Esophagus muscularis mucosa (tissue), 4 donors: ENCODE measurements at regions not wholly inside any gene's neighbourhood (a gene's known extent, or its start where the extent isn't known, plus 50 kb on each side); places are given as distances from the start of the nearest gene placed in this dataset.

Experiments used
- DNase-seq: peaks from one replicate; pipeline ENCODE4 v3.0.0-alpha.2; 2017; ENCODE audit errors: extremely low spot score
- H3K27ac ChIP-seq, 4 donors: fragments of 200-600 bp; sonication (generic); replicated peaks in 1 of 4; 1 replicate in 3 of 4; 2 replicates in 1 of 4; pipeline ENCODE4 v1.5.1; 2016 to 2019; ENCODE audit warnings: mild to moderate bottlenecking in 1 of 4
- H3K27me3 ChIP-seq, 4 donors: fragments of 200-600 bp; sonication (generic); one replicate each; pipeline versions ENCODE4 v1.5.1 to v1.6.0; 2016 to 2019
- H3K36me3 ChIP-seq, 4 donors: fragments of 200-600 bp; sonication (generic); one replicate each; pipeline ENCODE4 v1.5.1; 2016 to 2019
- H3K4me1 ChIP-seq, 4 donors: fragments of 200-600 bp; sonication (generic); one replicate each; pipeline ENCODE4 v1.5.1; 2016 to 2019
- H3K4me3 ChIP-seq, 4 donors: fragments of 200-600 bp; sonication (generic); 1 replicate in 2 of 4; 2 replicates in 2 of 4; pipeline ENCODE4 v1.5.1; 2016 to 2019; ENCODE audit warnings: mild to moderate bottlenecking in 4 of 4, moderate library complexity in 1 of 4
- H3K9me3 ChIP-seq, 4 donors: fragments of 200-600 bp; sonication (generic); 1 replicate in 3 of 4; 2 replicates in 1 of 4; pipeline ENCODE4 v1.5.1; 2016 to 2019
- CTCF ChIP-seq, 3 experiments: fragments of 200-600 bp in 2 of 3; fragments of 450-650 bp in 1 of 3; sonication (generic) in 2 of 3; IDR thresholded peaks; one replicate each; pipeline ENCODE4 v1.5.1; 2017 to 2019; ENCODE audit warnings: antibody characterized with exemption in 3 of 3, mild to moderate bottlenecking in 2 of 3, moderate library complexity in 1 of 3
- EP300 ChIP-seq: sonication (generic); formaldehyde crosslinking; IDR thresholded peaks from one replicate; pipeline ENCODE4 v1.6.1; 2017; ENCODE audit warnings: antibody characterized with exemption
- POLR2A ChIP-seq: fragments of 450-650 bp; IDR thresholded peaks from one replicate; pipeline ENCODE4 v1.6.1; 2017; ENCODE audit warnings: antibody characterized with exemption, moderate library complexity, mild to moderate bottlenecking, low read depth
- POLR2AphosphoS5 ChIP-seq, 2 donors: sonication (generic); formaldehyde crosslinking; IDR thresholded peaks; one replicate each; pipeline ENCODE4 v1.6.1; 2017; ENCODE audit warnings: antibody characterized with exemption in 2 of 2
- WGBS: methylation state at CpG from one replicate; pipeline ENCODE4 v1.1.5; 2018; 5-methylcytosine and 5-hydroxymethylcytosine counted together
- intact Hi-C: fragments of 100-400 bp; cut with DNase I; formaldehyde crosslinking; loops from one replicate; pipeline ENCODE4 v1.15.1; 2023

DNA sequence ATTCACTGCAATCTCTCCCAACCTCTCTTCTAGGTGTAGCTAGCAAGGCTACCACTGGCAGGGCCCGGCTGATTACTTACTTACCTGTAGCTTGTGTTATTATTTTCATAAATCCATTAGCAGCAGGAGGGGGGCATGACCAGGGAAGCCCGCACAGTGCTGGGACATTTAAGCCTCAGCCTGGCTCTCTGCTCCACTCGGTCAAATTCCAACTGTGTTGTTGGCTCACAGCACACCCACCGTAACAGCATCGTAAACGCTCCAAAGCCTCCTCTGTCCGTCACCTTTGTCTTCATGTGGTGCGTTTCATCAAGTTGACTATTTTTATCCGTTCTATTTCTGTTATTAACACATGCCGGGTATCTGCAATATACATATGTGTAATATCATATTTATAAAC lies 264.7 kb downstream of the NSG2 start:
- intact Hi-C loops: loop anchor here (10.0 kb wide), 2 partner anchors 265 to 335 kb away; partner anchors contain the start of gene NSG2
- H3K36me3 ChIP-seq: no peaks in the 10 kb centered on the region
- peaks cover 0 to 56% (median 0%) of the 10 kb centered on the region in 4 donors for H3K27me3 ChIP-seq
- no peak overlapping the region for H3K4me3 ChIP-seq
- no peak for DNase-seq
- TF ChIP-seq CTCF (IDR thresholded peaks at IDR 0.05) (no peak), POLR2AphosphoS5 (IDR thresholded peaks at IDR 0.05) (no peak), EP300 (no peak), POLR2A (no peak)
- 86% methylated on average over 10 of the region's 10 CpGs for WGBS
- H3K27ac ChIP-seq: no peak overlapping the region
- peaks cover 5 to 12% (median 11%) of the 10 kb centered on the region in 4 donors for H3K4me1 ChIP-seq
- H3K9me3 ChIP-seq: no peaks in the 10 kb centered on the region

- no peaks in the 10 kb centered on the region for H3K36me3 ChIP-seq
- H3K4me3 ChIP-seq: no peak overlapping the region
- H3K27me3 ChIP-seq: peaks cover 0 to 57% (median 0%) of the 10 kb centered on the region in 4 donors
- no peaks in the 10 kb centered on the region for H3K9me3 ChIP-seq
- no peak overlapping the region for H3K27ac ChIP-seq
- DNase-seq: no peak
- peaks cover 5 to 12% (median 11%) of the 10 kb centered on the region in 4 donors for H3K4me1 ChIP-seq
- intact Hi-C loops: loop anchor here (10.0 kb wide), 2 partner anchors 266 to 336 kb away; partner anchors contain the start of gene NSG2
- 79% methylated on average over 4 of the region's 4 CpGs for WGBS
- TF ChIP-seq EP300 (no peak), POLR2A (no peak)
Measured at GRCh38 chr5:174310706-174311105, 265.2 kb downstream of the NSG2 start.

DNA sequence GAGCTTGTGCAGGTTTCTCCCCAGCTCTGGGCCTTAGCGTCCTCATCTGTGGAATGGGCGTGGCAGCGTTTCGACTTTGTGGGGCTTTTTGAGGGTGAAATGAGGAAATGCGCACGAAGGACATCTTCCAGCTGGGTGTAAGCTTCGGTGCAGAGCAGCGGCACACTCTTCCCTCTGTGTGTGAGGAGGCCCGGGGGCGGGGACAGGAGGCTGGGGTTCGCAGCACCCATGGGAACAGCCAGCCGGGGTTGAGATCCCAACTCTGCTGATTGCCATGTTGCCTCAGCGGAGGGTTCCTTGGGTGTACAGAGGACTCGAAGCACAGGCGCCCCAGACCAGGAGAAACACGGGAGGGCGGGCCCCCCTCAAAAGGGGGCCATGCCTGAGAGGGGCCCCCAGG lies 265.6 kb downstream of the NSG2 start:
- Histone ChIP-seq H3K27ac (no peak overlapping the region), H3K9me3 (no peaks in the 10 kb centered on the region), H3K27me3 (peaks cover 0 to 57% (median 0%) of the 10 kb centered on the region in 4 donors), H3K4me1 (peaks cover 5 to 12% (median 11%) of the 10 kb centered on the region in 4 donors), H3K36me3 (no peaks in the 10 kb centered on the region), H3K4me3 (no peak overlapping the region)
- DNase-seq: no peak
- no peak for TF ChIP-seq EP300
- intact Hi-C loops: loop anchor here (10.0 kb wide), 2 partner anchors 266 to 336 kb away; partner anchors contain the start of gene NSG2
- 74% methylated on average over 14 of the region's 17 CpGs for WGBS

DNA sequence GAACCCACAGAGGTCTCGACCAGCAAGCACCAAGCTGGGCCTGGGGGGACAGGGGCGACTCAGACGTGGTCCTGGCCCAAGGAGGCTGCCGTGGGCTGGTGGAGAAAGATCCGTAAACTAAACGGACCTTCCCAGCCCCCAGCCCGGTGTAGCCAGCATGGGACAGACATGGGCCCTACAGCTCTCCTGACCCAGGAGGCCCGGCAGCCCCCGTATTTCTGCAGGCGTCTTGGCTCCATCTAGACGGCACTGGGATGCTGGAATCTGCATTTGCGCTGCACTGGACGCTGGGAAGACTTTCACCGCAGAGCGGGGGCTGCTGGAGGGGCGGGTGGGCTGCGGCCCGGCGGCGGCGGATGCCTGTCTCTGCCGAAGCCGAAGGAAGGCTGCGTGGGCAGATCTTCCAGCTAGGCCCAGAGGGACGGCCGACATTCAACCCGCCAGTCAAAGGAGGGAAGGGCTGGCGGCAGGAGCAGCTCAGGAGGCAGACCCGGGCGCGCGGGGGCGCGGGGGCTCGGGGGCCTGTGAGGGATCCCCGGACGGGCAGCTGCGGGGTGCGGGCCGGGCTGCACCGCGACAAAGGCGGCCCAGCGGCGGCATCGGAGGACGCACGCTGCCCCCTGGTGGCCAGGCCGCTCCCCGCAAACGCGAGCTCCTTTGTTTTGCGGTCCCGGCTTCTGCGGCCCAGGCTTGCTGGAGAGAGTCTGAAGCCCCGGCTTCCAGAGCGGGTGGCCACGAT lies 266.2 kb downstream of the NSG2 start:
- WGBS: 35% methylated on average over 9 of the region's 58 CpGs
- intact Hi-C loops: loop anchor here (2.0 to 10.0 kb wide), 3 partner anchors 267 to 693 kb away; partner anchors contain the start of gene NSG2
- H3K9me3 ChIP-seq: no peaks in the 10 kb centered on the region
- no peak overlapping the region for H3K27ac ChIP-seq
- peak overlapping the region; percentile 47 to 64 (median 54) for H3K4me3 ChIP-seq
- peaks cover 0 to 56% (median 0%) of the 10 kb centered on the region in 4 donors for H3K27me3 ChIP-seq
- DNase-seq: no peak
- peaks cover 5 to 12% (median 11%) of the 10 kb centered on the region in 4 donors for H3K4me1 ChIP-seq
- peak; percentile 71 to 93 (median 92) for TF ChIP-seq CTCF (IDR thresholded peaks at IDR 0.05)
- TF ChIP-seq POLR2A: no peak
- no peaks in the 10 kb centered on the region for H3K36me3 ChIP-seq

GRCh38 chr5:174312270-174312617 lies 266.7 kb downstream of the NSG2 start:
- no peak for TF ChIP-seq POLR2AphosphoS5 (IDR thresholded peaks at IDR 0.05)
- TF ChIP-seq EP300: no peak
- TF ChIP-seq CTCF (IDR thresholded peaks at IDR 0.05): no peak
- TF ChIP-seq POLR2A: no peak
- H3K36me3 ChIP-seq: no peaks in the 10 kb centered on the region
- H3K4me1 ChIP-seq: peaks cover 5 to 12% (median 11%) of the 10 kb centered on the region in 4 donors
- no peak overlapping the region for H3K27ac ChIP-seq
- no peaks in the 10 kb centered on the region for H3K9me3 ChIP-seq
- H3K4me3 ChIP-seq: peak overlapping the region; percentile 47 to 64 (median 54)
- DNase-seq: no peak
- 38% methylated on average over 14 of the region's 25 CpGs for WGBS
- H3K27me3 ChIP-seq: peaks cover 0 to 56% (median 0%) of the 10 kb centered on the region in 4 donors
- intact Hi-C loops: loop anchor here (2.0 to 10.0 kb wide), 3 partner anchors 267 to 693 kb away; partner anchors contain the start of gene NSG2
